ENCODE measurements at regions not wholly inside any gene's neighbourhood (a gene's known extent, or its start where the extent isn't known, plus 50 kb on each side); places are given as distances from the start of the nearest gene placed in this dataset.
A peak's percentile ranks its signal among the peaks of the same experiment; 100 is the strongest.

GRCh38 chr10:22103701-22104470 is 100.4 kb upstream of the DNAJC1 start:
- Histone ChIP-seq H3K9ac (ENCODE audit: insufficient read depth, low read depth, low read length) (no peak overlapping the region), H3K4me3 (replicated peaks in 1 of 3; ENCODE audit: insufficient read depth in 1 of 3, low read depth in 2 of 3, low read length in 3 of 3) (no peak overlapping the region), H3K27ac (ENCODE audit: extremely low read length, insufficient read depth, low read length) (no peak overlapping the region), H3K9me3 (ENCODE audit: low read length) (no peaks in the 10 kb centered on the region), H3K79me2 (ENCODE audit: insufficient read depth, low read length) (no peaks in the 10 kb centered on the region), H4K20me1 (ENCODE audit: insufficient read depth, low read length) (no peaks in the 10 kb centered on the region), H3K27me3 (ENCODE audit: control insufficient read depth in 1 of 2, insufficient read depth in 2 of 2, low read length in 2 of 2) (no peaks in the 10 kb centered on the region), H3K4me1 (ENCODE audit: insufficient read depth, low read length) (no peaks in the 10 kb centered on the region), H2AFZ (ENCODE audit: low read length) (no peak overlapping the region), H3K36me3 (replicated peaks in 1 of 2; ENCODE audit: control insufficient read depth in 1 of 2, insufficient read depth in 2 of 2, low read length in 2 of 2) (no peaks in the 10 kb centered on the region), H3K4me2 (ENCODE audit: low read depth, low read length) (no peak overlapping the region)
- DNase-seq (ENCODE audit: low spot score): no peak
- ATAC-seq: no peak
- in situ Hi-C loops (cut with HindIII; ENCODE audit: extremely low pct_ligation_motif_present, low pct_unique_long_range_greater_than_20kb): no loop called here
- intact Hi-C loops (cut with micrococcal nuclease; ENCODE audit: unreplicated experiment): no loop called here
- no peak for FAIRE-seq
- peak; percentile 22; the same call in 1 of the 2 replicates for TF ChIP-seq CTCF (CRISPR knock-in tag; IDR thresholded peaks at IDR 0.05)
- no peak for TF ChIP-seq ZNF776 (CRISPR knock-in tag; IDR thresholded peaks at IDR 0.05)
- TF ChIP-seq ZNF678 (CRISPR knock-in tag; IDR thresholded peaks at IDR 0.05): no peak
- TF ChIP-seq, protein P1, sequence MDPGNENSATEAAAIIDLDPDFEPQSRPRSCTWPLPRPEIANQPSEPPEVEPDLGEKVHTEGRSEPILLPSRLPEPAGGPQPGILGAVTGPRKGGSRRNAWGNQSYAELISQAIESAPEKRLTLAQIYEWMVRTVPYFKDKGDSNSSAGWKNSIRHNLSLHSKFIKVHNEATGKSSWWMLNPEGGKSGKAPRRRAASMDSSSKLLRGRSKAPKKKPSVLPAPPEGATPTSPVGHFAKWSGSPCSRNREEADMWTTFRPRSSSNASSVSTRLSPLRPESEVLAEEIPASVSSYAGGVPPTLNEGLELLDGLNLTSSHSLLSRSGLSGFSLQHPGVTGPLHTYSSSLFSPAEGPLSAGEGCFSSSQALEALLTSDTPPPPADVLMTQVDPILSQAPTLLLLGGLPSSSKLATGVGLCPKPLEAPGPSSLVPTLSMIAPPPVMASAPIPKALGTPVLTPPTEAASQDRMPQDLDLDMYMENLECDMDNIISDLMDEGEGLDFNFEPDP (CRISPR knock-in tag; conservative IDR thresholded peaks at IDR 0.05): no peak
- no peak for TF ChIP-seq RFXAP (CRISPR knock-in tag; IDR thresholded peaks at IDR 0.05; ENCODE audit: borderline replicate concordance)
- TF ChIP-seq, protein P2, sequence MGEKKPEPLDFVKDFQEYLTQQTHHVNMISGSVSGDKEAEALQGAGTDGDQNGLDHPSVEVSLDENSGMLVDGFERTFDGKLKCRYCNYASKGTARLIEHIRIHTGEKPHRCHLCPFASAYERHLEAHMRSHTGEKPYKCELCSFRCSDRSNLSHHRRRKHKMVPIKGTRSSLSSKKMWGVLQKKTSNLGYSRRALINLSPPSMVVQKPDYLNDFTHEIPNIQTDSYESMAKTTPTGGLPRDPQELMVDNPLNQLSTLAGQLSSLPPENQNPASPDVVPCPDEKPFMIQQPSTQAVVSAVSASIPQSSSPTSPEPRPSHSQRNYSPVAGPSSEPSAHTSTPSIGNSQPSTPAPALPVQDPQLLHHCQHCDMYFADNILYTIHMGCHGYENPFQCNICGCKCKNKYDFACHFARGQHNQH (CRISPR knock-in tag; IDR thresholded peaks at IDR 0.05): no peak
- no peak for TF ChIP-seq HDAC1 (CRISPR knock-in tag; IDR thresholded peaks at IDR 0.05)
- peak; percentile 46; the same call in 1 of the 2 replicates for TF ChIP-seq STAG1 (CRISPR knock-in tag; IDR thresholded peaks at IDR 0.05)
- TF ChIP-seq CREB3 (CRISPR knock-in tag; IDR thresholded peaks at IDR 0.05): no peak
- ChIA-PET CTCF (ENCODE audit: low intra/inter-chr PET ratio, low total read pairs) (no interaction called here), POLR2A (no interaction called here)
- no TSS peak for BruUV-seq (replicated peaks)
- 21% methylated on average over 4 of the region's 4 CpGs for WGBS (ENCODE audit: low lambda C conversion rate)

Measured in HepG2 (cell line).